ENCODE measurements at regions not wholly inside any gene's neighbourhood (a gene's known extent, or its start where the extent isn't known, plus 50 kb on each side); places are given as distances from the start of the nearest gene placed in this dataset.
"Not testable (repeated sequence)": the region's sequence is repeated elsewhere in the genome, so short reads cannot be mapped to it uniquely, and the experiment has no call there.

DNA sequence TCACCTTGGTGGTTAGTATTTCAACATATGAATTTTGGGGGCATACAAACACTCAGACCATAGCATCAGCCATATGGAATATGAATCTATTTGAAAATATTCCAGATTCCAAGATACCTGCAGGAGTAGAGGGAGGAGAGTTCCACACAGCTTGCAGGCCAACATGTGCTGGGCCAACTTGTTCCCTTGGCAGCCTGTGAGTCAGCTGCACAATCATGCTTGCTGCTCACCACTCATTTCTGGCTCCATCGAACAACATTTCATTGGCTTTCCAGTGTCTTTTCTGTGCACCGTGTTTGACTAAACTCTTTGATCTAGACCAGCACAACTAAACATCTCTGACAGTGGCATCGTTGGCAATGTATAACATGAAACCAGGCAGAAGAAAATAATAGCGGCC is 282.5 kb upstream of the RASGEF1B start:
- DNase-seq = no peak

DNA sequence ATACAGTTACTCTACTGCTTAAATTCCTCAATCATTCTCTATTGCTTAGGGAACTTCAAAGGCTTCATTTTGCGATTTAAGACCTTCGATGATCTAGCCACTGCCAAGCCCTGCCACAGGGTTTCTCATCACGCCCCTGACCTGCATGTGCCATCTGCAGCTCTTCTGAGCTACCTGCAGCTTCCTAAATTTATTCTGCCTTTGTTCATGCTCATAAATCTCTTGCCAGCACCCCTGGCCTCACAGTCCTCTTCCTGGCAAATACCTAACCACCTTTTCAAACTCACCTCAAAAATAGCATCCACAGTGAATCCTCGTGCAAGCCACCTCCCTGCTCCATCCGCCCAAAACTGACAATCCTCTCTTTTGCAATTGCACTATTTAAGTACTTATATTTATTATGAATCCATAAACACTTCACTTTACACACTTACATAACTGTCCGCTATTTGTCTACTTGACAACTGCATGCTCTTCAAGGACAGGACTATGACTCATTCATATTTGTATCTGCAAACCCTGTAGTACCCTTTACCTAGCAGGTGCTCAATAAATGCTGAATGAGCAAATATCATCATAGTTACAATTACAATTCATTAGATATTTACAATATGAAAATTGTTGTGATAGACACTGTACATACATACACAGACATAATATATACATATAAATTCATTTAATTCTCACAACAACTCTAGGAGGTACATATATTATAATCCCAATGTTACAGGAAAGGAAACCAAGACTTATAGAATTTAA is 280.0 kb upstream of the RASGEF1B start:
- DNase-seq = no peak

DNA sequence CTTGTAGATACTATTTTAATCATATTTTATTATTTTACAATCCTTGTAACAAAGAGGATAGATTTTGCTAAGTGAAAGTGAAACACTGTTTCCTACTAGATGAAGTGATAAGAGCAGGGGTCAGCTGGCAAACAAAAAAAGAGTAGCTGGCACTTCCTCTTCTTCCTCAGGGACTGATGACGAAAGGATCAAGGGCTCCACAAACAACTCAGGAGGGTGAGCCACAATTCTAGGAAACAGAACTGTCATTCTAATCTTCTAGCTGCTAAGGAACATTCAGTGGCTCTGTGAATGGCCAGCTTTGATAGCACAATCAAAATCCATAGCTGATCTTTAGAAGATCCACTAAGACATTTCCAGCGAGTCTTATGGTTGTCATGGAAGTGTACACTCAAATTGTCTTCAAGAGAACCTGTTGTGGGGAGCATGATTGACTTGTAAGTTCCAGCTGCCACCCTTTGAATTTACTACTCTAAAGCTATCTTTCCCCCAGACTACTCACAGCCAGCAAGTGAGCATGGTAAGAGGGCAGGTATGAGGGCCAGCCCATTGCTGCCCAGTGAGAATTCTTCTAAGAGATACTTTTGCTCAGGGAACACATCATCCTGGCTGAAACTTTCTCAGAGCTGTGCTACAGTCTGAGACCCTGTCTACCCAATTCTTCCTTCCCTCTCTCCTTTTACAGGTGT is 275.7 kb upstream of the RASGEF1B start:
- no peak for DNase-seq

DNA sequence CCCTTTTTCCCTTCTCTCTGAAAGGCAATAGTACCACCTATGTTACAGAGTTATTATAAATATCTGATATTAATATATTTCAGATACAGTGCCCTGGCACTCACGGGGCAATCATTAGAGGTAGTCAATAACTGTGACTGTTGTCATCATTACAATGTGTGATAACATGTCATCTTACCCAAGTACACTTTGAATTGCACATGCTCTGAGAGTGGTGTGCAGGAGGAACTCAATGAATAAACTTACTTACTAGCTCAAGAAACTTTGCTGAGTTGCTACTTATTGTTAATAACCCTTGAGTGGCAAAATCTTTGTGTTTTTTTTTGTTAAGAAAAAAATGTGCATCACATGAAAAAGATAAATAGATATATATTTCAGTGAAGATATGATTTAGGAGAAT is 275.1 kb upstream of the RASGEF1B start:
- no peak for DNase-seq

- no peak for DNase-seq
Observed at GRCh38 chr4:81746071-81746470, 274.4 kb upstream of the RASGEF1B start.

GRCh38 chr4:81745050-81745449 is 273.3 kb upstream of the RASGEF1B start:
- no peak for DNase-seq

DNA sequence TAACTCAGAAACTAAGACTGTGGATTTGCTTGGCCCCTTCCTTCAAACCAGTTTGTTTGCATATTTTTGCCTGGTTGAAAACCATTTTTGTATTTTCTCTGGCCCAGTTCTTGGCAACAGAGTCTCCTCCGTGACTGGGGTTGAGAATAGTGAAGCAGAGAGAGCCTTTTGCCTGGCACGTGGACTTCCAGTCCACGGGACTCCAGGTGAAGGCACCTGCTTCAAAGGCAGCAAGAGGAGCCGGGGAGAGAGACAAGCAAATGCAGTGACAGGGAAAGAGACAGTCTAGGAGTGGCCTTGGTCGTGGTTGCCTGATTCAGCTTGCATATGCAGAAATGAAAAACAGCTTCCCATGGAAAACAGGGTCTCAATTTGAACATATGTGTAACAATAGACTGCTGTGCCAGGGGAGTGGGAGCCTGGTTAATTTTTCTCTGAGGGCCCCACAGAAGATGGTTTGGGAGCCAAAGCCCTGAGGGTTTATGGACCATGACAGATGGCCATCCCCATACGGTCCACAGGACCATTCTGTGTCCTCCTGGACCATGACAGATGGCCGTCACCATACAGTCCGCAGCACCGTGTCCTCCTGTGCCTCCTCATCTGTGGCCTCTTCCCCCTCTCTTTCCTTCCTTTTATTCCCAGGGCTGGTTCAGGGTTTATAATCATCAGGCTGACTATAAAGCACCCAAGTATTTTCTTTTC is 272.2 kb upstream of the RASGEF1B start:
- DNase-seq = no peak

GRCh38 chr4:81740487-81740886 is 268.8 kb upstream of the RASGEF1B start:
- DNase-seq = no peak

GRCh38 chr4:81738891-81739290 is 267.2 kb upstream of the RASGEF1B start:
- no peak for DNase-seq

DNA sequence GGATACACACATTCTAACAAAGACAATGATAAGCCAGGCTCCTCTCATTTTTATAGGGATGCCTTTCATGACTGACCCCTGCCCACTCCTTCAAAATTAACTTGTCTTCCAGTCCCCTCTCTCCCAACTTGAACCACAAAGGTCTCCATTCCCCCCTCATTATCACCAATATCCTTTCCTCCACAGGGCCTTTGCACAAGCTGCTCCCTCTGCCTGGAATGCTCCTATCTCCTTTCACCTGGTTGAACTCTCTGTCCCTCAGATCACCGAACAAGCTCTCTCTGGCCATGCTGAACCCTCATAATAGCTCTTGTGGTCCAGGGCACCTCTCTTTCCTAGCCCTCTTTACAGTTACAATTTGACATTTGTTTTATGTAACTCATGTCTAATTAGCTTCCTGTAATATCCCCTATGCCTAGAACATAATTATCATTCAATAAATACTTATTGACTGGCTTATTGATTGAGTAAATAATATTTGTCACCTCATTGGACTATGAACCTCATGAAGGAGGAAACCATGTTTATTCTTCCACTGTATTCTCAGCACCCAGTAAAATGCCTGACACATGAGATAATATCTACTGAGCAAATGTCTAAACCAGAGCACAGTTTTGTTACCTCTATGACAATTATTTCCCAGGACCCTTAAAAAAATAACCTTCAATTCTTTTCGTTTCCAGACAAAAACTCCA is 266.3 kb upstream of the RASGEF1B start:
- no peak for DNase-seq

DNA sequence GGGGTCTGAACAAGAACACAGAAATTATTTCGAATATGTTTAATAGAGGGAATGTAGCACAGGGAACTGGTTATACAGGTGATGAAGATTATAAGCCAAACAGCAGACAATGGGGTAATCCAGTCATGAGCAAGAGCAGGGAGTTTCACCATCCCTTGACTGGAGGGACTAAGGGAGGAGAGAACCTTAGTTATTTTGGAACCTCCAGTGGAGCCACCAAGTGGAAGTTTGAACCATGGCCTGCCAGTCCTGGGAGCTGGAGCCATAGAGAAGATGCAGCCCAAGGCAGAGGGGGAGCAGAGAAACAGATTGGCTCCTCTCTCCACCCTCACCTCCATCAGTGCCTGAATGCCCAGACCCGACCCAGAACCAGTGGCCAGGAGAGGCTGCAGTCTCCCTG is 264.6 kb upstream of the RASGEF1B start:
- DNase-seq = no peak

- no peak for DNase-seq
Observed at GRCh38 chr4:81732980-81733379, 261.3 kb upstream of the RASGEF1B start.

GRCh38 chr4:81724925-81725329 is 253.2 kb upstream of the RASGEF1B start:
- peak; percentile 35 for DNase-seq

DNA sequence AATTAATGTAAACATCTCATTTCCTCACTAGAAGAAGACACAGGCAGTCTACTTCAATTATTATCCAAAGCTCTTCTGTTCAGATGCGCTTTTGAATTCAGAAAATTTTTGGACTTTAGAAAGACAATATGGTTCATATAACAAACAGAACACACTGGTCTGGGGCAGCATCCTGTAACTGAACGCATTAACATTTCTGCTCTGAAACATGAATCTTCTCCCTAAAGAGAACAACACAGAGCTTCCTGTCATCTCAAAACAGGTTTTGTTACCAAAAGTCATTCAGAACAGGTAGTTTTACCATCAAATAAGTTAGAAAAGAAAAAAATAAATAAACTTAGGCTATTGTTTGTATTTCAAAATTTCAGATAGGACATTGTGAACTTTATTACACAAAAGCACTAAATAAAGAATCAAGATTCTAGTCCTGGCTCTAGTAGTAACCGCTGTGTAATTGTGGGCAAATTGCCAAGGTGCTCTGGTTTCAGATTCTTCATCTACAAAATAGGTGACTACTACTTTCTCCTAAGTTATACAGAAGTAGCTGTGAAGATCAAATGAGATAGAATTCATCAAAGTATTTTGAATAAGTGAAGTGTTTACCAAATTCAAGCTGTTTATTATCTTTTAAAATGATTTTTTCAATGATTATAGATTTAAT is 252.3 kb upstream of the RASGEF1B start:
- DNase-seq = no peak

- no peak for DNase-seq
Observed at GRCh38 chr4:81723019-81723884, 251.5 kb upstream of the RASGEF1B start.

DNA sequence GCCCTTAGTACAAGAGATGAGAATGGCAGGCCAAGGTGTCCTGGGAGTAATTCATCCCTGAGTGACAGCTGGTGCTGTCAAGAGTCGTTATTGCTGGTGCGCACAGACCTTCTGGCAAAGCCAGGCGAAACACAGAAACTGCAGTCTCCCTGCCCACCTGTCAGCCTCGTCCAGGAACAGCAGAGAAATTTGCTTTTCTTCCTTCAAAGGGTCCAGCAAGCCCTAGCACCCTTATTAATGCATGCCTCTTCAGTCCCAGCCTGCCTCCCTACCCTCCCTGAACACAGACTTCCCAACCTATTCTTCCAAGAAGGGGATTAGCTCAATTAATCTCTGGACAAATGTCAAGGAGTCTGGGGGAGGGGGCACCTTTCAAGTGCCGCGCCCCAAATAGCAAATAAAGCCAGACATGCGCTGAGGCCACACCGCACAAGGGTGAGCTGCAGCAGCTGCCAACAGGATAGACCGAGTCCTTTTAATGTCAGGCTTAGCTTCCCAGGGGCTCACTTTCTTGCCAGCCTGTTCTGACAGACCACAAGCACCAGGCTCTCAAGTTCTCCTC is 250.7 kb upstream of the RASGEF1B start:
- no peak for DNase-seq

DNA sequence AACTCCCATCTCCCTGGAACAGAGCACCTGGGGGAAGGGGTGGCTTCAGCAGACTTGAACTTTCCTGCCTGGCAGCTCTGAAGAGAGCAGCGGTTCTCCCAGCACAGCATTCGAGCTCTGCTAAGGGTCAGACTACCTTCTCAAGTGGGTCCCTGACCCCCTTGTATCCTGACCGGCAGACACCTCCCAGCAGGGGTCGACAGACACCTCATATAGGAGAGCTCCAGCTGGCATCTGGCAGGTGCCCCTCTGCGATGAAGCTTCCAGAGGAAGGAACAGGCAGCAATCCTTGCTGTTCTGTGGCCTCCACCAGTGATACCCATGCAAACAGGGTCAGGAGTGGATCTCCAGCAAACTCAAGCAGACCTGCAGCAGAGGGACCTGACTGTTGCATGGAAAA is 244.1 kb upstream of the RASGEF1B start:
- DNase-seq = no peak

- DNase-seq = not testable (repeated sequence)
Observed at GRCh38 chr4:81715357-81715756, 243.7 kb upstream of the RASGEF1B start.

- DNase-seq = no peak
Observed at GRCh38 chr4:81714291-81714690, 242.6 kb upstream of the RASGEF1B start.

- DNase-seq = no peak
Observed at GRCh38 chr4:81712714-81713113, 241.0 kb upstream of the RASGEF1B start.

DNA sequence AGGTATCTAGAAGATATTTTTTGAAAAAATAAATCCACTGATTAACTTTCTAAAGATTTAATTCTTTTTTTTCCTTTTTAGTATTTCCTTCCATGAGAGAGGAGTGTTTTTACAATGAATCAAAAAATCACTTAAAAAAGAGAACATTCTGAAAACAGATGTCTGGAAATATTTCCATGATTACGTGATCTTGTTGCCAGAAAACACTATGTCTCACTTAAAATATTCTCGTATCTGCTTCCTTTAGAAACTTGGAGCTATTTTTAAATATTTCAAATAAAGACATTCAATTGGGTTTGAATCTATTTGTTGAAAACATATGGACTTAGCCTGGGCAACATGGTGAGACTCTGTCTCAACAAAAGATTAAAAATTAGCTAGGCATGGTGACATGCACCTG is 232.8 kb upstream of the RASGEF1B start:
- no peak for DNase-seq

Data from stimulated activated CD4-positive, alpha-beta T cell treated with anti-CD3 and anti-CD28 coated beads, Interleukin-12 subunit alpha, Interleukin-12 subunit beta, amount 100 ng/mL, for 4 hours (primary cell).